ENCODE measurements at regions not wholly inside any gene's neighbourhood (a gene's known extent, or its start where the extent isn't known, plus 50 kb on each side); places are given as distances from the start of the nearest gene placed in this dataset.

- TF ChIP-seq POLR2AphosphoS5 (IDR thresholded peaks at IDR 0.05) (no peak), CTCF (IDR thresholded peaks at IDR 0.05 in 8 of 11, conservative IDR thresholded peaks at IDR 0.05 in 3 of 11) (no peak)
- DNase-seq: no peak
- Histone ChIP-seq H3K4me3 (no peak overlapping the region), H3K36me3 (no peaks in the 10 kb centered on the region), H3K27ac (no peak overlapping the region), H3K9me3 (no peaks in the 10 kb centered on the region), H3K4me1 (no peaks in the 10 kb centered on the region), H3K27me3 (replicated peaks in 1 of 7) (no peaks in the 10 kb centered on the region)
- intact Hi-C loops (cut with DNase I; ENCODE audit: low total_unique reads): no loop called here
- WGBS, 5 donors: 83 to 95% (median 90%) methylated on average over 8 of the region's 8 CpGs
Observed at GRCh38 chr4:4770610-4771009, 88.9 kb upstream of the MSX1 start.

DNA sequence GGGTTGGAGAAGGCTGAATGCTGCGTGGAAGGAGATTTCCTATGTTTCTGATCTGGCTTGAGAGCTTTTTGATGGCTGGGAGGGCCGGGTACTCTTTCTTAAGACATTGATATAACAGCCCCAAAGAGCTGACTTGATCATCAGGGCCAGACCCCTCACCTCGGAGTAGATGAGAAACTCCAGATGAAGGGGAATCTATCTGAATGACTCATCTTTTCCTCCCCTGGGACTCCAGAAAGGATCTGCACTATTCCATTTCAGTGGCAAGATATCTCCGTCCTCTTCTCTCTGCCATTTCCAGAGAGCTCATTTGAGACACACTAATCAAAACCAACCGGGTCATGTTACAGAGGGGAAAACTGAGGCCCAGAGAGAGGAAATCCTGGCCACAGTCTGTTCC is 92.9 kb upstream of the MSX1 start:
- Histone ChIP-seq H3K36me3 (no peaks in the 10 kb centered on the region), H3K4me1 (peaks cover 0 to 17% (median 7%) of the 10 kb centered on the region in 6 donors), H3K27me3 (replicated peaks in 1 of 7) (peaks cover 0 to 9% (median 0%) of the 10 kb centered on the region in 7 donors), H3K4me3 (no peak overlapping the region), H3K9me3 (no peaks in the 10 kb centered on the region), H3K27ac (no peak overlapping the region)
- intact Hi-C loops (cut with DNase I; ENCODE audit: low total_unique reads): no loop called here
- no peak for DNase-seq
- 66 to 81% (median 74%) methylated on average over 5 of the region's 5 CpGs for WGBS, 5 donors
- no peak for TF ChIP-seq CTCF (IDR thresholded peaks at IDR 0.05 in 8 of 11, conservative IDR thresholded peaks at IDR 0.05 in 3 of 11)

DNA sequence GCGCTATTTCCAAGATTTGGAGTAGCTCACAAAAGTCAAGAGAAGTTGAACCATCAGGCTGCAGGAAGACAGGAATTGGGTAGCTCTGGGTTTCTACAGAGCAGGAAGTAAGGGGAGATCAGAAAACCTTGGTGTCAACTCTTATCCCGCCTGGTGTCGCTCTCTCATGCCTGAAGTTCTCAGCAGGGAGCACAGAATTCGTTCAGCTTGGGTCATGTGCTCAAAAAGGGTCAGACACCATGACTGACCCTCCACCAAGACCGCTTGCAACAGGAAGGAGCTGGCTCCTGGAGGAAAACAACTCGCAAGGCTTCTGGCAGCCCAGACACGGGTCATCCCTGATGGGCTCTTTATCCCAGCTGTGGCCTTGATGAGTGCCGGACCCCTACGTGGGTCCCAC is 93.7 kb upstream of the MSX1 start:
- Histone ChIP-seq H3K4me1 (peaks cover 0 to 17% (median 7%) of the 10 kb centered on the region in 6 donors), H3K36me3 (no peaks in the 10 kb centered on the region), H3K27ac (no peak overlapping the region), H3K4me3 (no peak overlapping the region), H3K27me3 (replicated peaks in 1 of 7) (peaks cover 0 to 9% (median 0%) of the 10 kb centered on the region in 7 donors), H3K9me3 (no peaks in the 10 kb centered on the region)
- 56 to 77% (median 65%) methylated on average over 9 of the region's 9 CpGs for WGBS, 5 donors
- intact Hi-C loops (cut with DNase I; ENCODE audit: low total_unique reads): no loop called here
- TF ChIP-seq CTCF (IDR thresholded peaks at IDR 0.05 in 8 of 11, conservative IDR thresholded peaks at IDR 0.05 in 3 of 11) (no peak), POLR2A (IDR thresholded peaks at IDR 0.05) (no peak), POLR2AphosphoS5 (IDR thresholded peaks at IDR 0.05) (no peak)
- no peak for DNase-seq

DNA sequence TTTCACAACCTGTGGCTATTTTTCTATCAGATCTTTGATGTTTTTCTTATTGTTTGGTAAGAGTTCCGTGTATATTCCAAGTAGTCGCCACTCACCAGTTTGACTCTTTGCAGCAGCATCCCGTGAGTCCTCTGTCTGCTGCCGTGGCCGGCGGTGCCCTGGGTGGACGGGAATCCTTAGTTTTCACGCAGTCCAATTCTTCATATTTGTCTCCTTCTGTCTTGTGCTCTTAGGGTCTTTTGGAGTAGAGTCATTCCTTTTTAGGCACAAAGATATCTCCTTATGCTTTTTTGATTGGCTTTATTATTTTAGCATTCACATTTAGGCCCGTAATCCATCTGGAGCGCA is 94.9 kb upstream of the MSX1 start:
- intact Hi-C loops (cut with DNase I; ENCODE audit: low total_unique reads): no loop called here
- no peaks in the 10 kb centered on the region for H3K36me3 ChIP-seq
- TF ChIP-seq CTCF (IDR thresholded peaks at IDR 0.05 in 8 of 11, conservative IDR thresholded peaks at IDR 0.05 in 3 of 11) (no peak), POLR2AphosphoS5 (IDR thresholded peaks at IDR 0.05) (no peak), POLR2A (IDR thresholded peaks at IDR 0.05) (no peak)
- 93 to 96% (median 95%) methylated on average over 10 of the region's 10 CpGs for WGBS, 5 donors
- DNase-seq: no peak
- no peak overlapping the region for H3K27ac ChIP-seq
- no peak overlapping the region for H3K4me3 ChIP-seq
- peaks cover 0 to 17% (median 7%) of the 10 kb centered on the region in 6 donors for H3K4me1 ChIP-seq
- H3K27me3 ChIP-seq (replicated peaks in 1 of 7): peaks cover 0 to 9% (median 0%) of the 10 kb centered on the region in 7 donors
- H3K9me3 ChIP-seq: no peaks in the 10 kb centered on the region

All from spleen (tissue), 11 donors.